Kidney (tissue), 13 donors: ENCODE measurements at regions not wholly inside any gene's neighbourhood (a gene's known extent, or its start where the extent isn't known, plus 50 kb on each side); places are given as distances from the start of the nearest gene placed in this dataset.

ENCODE experiments used
- DNase-seq, 5 donors: peaks; one replicate each; pipeline ENCODE4 v3.0.0-alpha.2; 2013 to 2020
- FAIRE-seq: peaks from 2 replicates; lab custom pipeline; 2012; peaks lifted over from hg19 to GRCh38; lab: Jason Lieb, UNC
- H3K27ac ChIP-seq, 2 donors: one replicate each; pipeline ENCODE4 v1.7.0; 2013; ENCODE audit warnings: low read depth in 2 of 2, low read length in 2 of 2, inconsistent platforms in 1 of 2
- H3K27me3 ChIP-seq: one replicate; pipeline ENCODE4 v1.7.1; 2013; ENCODE audit warnings: low read length, inconsistent platforms; ENCODE audit not compliant: control insufficient read depth, insufficient read depth
- H3K36me3 ChIP-seq, 3 donors: one replicate each; pipeline versions ENCODE4 v1.7.0 to v1.7.1; 2013; ENCODE audit warnings: low read length in 3 of 3, control low read depth in 1 of 3, inconsistent platforms in 1 of 3; ENCODE audit not compliant: insufficient read depth in 3 of 3, control insufficient read depth in 2 of 3
- H3K4me1 ChIP-seq, 3 donors: one replicate each; pipeline versions ENCODE4 v1.7.0 to v1.7.1; 2013; ENCODE audit warnings: low read length in 3 of 3, inconsistent platforms in 1 of 3, low read depth in 1 of 3; ENCODE audit not compliant: control insufficient read depth in 2 of 3, insufficient read depth in 2 of 3
- H3K4me3 ChIP-seq, 3 donors: one replicate each; pipeline versions ENCODE4 v1.7.0 to v1.8.1; 2013; ENCODE audit warnings: low read length in 3 of 3, control low read depth in 1 of 3, inconsistent platforms in 1 of 3
- H3K9ac ChIP-seq, 3 donors: one replicate each; pipeline versions ENCODE4 v1.7.0 to v1.7.1; 2013; ENCODE audit warnings: low read length in 3 of 3, control low read depth in 1 of 3, inconsistent platforms in 1 of 3
- H3K9me3 ChIP-seq, 3 donors: one replicate each; pipeline versions ENCODE4 v1.7.0 to v1.7.1; 2013; ENCODE audit warnings: low read length in 3 of 3, control low read depth in 1 of 3, inconsistent platforms in 1 of 3; ENCODE audit not compliant: control insufficient read depth in 2 of 3, insufficient read depth in 1 of 3
- intact Hi-C: fragments of 100-400 bp; cut with DNase I; formaldehyde crosslinking; loops from one replicate; pipeline ENCODE4 v1.11.1; 2022
- TF ChIP-seq, protein P1 (sequence below): IDR thresholded peaks from 3 replicates; pipeline ENCODE4 v1.5.1; 2012; ENCODE audit warnings: mild to moderate bottlenecking, moderate library complexity, borderline replicate concordance; ENCODE audit not compliant: insufficient read depth; ENCODE audit errors: extremely low read depth
- donor health status: control.
- donor health status: control.
- donor health status: control.
- donor health status: control.
- donor health status: control.
- donor health status: DM: yes; HTN: yes; CAD: no.
- donor health status: Normal renal cell carcinoma (clear cell type).

DNA sequence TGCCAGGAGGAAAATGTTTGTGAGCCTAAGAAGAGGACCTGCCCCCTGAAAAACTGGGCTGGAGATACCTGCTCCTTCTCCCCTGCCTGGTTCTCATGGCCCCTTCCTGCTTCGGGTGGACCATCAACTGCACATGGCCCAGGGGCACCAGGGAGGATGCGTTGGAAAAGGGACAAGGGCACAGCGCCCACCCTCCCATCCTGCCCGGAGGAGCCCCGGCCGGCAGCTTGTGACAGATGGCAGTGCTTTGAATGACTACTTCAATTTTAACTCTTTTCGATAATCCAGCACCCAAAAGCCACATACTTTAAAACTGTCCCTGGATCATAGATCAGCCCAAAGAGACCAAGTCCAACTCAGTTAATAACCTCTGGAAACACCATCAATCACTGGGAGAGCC is 135.8 kb upstream of the NECTIN1 start:
- no peak overlapping the region for H3K9ac ChIP-seq
- no peak overlapping the region for H3K4me3 ChIP-seq
- intact Hi-C loops: no loop called here
- FAIRE-seq (no peak), DNase-seq (no peak)
- no peak overlapping the region for H3K27ac ChIP-seq
- H3K36me3 ChIP-seq: no peaks in the 10 kb centered on the region
- no peaks in the 10 kb centered on the region for H3K4me1 ChIP-seq
- TF ChIP-seq, protein P1, sequence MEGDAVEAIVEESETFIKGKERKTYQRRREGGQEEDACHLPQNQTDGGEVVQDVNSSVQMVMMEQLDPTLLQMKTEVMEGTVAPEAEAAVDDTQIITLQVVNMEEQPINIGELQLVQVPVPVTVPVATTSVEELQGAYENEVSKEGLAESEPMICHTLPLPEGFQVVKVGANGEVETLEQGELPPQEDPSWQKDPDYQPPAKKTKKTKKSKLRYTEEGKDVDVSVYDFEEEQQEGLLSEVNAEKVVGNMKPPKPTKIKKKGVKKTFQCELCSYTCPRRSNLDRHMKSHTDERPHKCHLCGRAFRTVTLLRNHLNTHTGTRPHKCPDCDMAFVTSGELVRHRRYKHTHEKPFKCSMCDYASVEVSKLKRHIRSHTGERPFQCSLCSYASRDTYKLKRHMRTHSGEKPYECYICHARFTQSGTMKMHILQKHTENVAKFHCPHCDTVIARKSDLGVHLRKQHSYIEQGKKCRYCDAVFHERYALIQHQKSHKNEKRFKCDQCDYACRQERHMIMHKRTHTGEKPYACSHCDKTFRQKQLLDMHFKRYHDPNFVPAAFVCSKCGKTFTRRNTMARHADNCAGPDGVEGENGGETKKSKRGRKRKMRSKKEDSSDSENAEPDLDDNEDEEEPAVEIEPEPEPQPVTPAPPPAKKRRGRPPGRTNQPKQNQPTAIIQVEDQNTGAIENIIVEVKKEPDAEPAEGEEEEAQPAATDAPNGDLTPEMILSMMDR: no peak
- no peaks in the 10 kb centered on the region for H3K27me3 ChIP-seq
- H3K9me3 ChIP-seq: no peaks in the 10 kb centered on the region

DNA sequence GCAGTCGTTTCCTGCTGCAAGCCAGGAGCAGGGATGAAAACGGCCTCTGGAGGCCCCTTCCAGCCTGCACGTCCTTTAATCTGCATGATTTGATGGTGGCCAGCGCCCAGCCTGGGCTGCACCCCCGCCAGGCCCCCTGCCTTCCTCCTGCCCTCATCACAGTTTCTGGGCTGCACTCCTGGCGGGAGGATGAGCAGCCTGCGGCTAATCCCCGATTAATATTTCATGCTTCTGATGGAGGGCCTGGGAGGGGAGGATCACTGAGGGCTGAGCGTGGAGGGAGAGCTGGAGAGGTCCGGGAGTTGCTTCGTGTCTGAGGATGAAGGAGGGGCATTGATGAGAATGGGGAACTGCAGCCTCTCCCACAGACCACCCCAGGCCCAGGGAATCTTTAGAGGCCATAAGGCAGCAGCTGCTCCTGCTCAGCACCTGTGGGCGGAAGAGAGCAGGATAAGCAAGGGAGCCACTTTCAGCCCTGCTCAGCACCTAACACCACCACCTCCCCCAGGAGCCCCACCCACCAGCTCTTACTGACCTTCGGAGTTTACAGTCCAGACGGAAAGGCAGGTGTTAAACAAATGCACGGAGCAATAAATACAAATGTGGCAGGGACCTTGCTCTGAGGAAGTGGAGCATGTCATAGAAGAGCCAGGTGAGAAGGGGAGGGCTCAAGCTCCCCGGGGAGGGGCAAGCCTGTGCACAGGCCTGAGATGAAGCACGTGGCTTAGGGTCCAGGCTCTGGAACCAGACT is 135.0 kb upstream of the NECTIN1 start:
- no peak for FAIRE-seq
- no peaks in the 10 kb centered on the region for H3K27me3 ChIP-seq
- no peaks in the 10 kb centered on the region for H3K9me3 ChIP-seq
- TF ChIP-seq, protein P1: no peak
- H3K9ac ChIP-seq: no peak overlapping the region
- intact Hi-C loops: no loop called here
- no peak overlapping the region for H3K4me3 ChIP-seq
- no peaks in the 10 kb centered on the region for H3K36me3 ChIP-seq
- no peak overlapping the region for H3K27ac ChIP-seq
- peak in 4 of 5 donors; percentile 68 to 75 (median 72) for DNase-seq
- H3K4me1 ChIP-seq: no peaks in the 10 kb centered on the region

DNA sequence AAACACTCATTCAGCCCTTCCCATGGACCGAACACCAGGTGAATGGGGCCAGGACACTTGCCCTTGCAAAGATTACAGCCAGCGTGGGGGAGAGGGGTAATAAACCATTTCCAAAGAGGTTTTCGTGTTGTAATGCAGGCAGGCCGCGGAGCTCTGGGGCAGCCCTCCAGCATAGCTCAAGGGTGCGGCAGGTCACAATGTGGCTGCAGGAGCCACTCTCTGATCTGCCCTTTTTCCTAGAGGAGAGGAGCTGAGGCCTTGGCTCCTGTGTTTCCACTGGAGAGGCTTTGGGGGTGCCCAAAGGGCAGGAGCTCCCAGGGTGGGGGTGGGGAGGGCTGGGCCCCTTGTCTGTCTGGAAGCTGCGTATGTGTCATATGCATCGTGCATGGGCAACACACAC is 134.2 kb upstream of the NECTIN1 start:
- DNase-seq (no peak), FAIRE-seq (no peak)
- Histone ChIP-seq H3K4me3 (no peak overlapping the region), H3K36me3 (no peaks in the 10 kb centered on the region), H3K27ac (no peak overlapping the region), H3K9me3 (no peaks in the 10 kb centered on the region), H3K27me3 (no peaks in the 10 kb centered on the region), H3K4me1 (no peaks in the 10 kb centered on the region), H3K9ac (no peak overlapping the region)
- TF ChIP-seq, protein P1: no peak
- intact Hi-C loops: no loop called here
